BE2C (cell line): ENCODE measurements at regions not wholly inside any gene's neighbourhood (a gene's known extent, or its start where the extent isn't known, plus 50 kb on each side); places are given as distances from the start of the nearest gene placed in this dataset.
A peak's percentile ranks its signal among the peaks of the same experiment; 100 is the strongest.

ENCODE experiments used
- DNase-seq: peaks from one replicate; pipeline ENCODE4 v3.0.0-alpha.2; 2020
- H3K27me3 ChIP-seq: fragments of 250-450 bp; sonication (Bioruptor Pico); 2 replicates; pipeline ENCODE4 v1.5.1; 2020; ENCODE audit warnings: mild to moderate bottlenecking
- H3K36me3 ChIP-seq: fragments of 250-450 bp; sonication (Bioruptor Pico); 2 replicates; pipeline ENCODE4 v1.5.1; 2020; ENCODE audit warnings: mild to moderate bottlenecking
- H3K4me1 ChIP-seq: fragments of 250-450 bp; sonication (Bioruptor Pico); 2 replicates; pipeline ENCODE4 v1.5.1; 2020
- H3K4me3 ChIP-seq: 2 replicates; pipeline ENCODE4 v1.5.1; 2011; ENCODE audit warnings: low read depth, low read length
- H3K9me3 ChIP-seq: fragments of 250-450 bp; sonication (Bioruptor Pico); 2 replicates; pipeline ENCODE4 v1.5.1; 2020
- TF ChIP-seq, protein P1 (sequence below): IDR thresholded peaks from 2 replicates; pipeline ENCODE4 v1.5.1; 2012; ENCODE audit warnings: mild to moderate bottlenecking, low read depth, low read length

- Histone ChIP-seq H3K9me3 (no peaks in the 10 kb centered on the region), H3K4me3 (no peak overlapping the region), H3K27me3 (no peaks in the 10 kb centered on the region), H3K4me1 (no peaks in the 10 kb centered on the region), H3K36me3 (no peaks in the 10 kb centered on the region)
- TF ChIP-seq, protein P1, sequence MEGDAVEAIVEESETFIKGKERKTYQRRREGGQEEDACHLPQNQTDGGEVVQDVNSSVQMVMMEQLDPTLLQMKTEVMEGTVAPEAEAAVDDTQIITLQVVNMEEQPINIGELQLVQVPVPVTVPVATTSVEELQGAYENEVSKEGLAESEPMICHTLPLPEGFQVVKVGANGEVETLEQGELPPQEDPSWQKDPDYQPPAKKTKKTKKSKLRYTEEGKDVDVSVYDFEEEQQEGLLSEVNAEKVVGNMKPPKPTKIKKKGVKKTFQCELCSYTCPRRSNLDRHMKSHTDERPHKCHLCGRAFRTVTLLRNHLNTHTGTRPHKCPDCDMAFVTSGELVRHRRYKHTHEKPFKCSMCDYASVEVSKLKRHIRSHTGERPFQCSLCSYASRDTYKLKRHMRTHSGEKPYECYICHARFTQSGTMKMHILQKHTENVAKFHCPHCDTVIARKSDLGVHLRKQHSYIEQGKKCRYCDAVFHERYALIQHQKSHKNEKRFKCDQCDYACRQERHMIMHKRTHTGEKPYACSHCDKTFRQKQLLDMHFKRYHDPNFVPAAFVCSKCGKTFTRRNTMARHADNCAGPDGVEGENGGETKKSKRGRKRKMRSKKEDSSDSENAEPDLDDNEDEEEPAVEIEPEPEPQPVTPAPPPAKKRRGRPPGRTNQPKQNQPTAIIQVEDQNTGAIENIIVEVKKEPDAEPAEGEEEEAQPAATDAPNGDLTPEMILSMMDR = no peak
- DNase-seq = no peak
Measured at GRCh38 chr5:97714424-97714823, 531.4 kb upstream of the RIOK2 start.

DNA sequence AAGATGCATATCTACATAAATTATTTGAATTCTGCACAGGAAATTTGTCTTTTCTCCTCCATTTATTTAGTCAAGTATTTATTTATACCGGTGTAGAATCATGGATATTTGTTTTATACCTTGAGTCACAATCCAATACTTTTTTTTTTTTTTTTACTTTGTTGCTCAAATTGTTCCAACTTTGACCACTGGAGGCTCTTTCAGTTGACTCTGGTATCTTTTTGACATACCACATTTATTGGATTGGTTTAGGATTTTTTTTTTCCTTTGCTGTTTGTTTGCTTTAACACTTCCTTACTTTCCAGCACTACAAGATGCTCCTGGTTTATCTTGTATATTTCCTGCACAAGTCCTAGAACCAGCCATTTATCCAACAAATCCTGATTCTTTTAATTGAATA is 543.1 kb upstream of the RIOK2 start:
- no peaks in the 10 kb centered on the region for H3K4me1 ChIP-seq
- H3K27me3 ChIP-seq = no peaks in the 10 kb centered on the region
- H3K9me3 ChIP-seq = 0 out of 2 replicates have a peak, but pooled peaks cover 2% of the 10 kb centered on the region
- TF ChIP-seq, protein P1 = peak; percentile 20
- no peak overlapping the region for H3K4me3 ChIP-seq
- H3K36me3 ChIP-seq = no peaks in the 10 kb centered on the region
- DNase-seq = no peak

DNA sequence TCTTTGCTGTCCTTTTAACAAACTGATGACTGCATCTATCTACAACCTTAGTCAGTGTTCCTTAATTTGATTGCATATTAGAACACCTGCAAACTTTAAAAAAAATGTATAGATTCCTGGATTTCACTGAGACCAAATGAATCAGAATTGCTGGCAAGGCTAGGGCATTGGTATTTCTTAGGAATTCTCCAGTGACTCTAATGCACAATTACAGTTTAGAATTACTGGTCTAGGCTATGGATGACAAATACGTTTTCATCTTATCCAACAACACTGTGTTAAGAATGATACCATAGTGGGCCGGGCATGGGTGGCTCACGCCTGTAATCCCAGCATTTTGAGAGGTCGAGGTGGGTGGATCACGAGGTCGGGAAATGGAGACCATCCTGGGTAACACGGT is 545.9 kb upstream of the RIOK2 start:
- no peak for DNase-seq
- Histone ChIP-seq H3K27me3 (no peaks in the 10 kb centered on the region), H3K36me3 (no peaks in the 10 kb centered on the region), H3K4me3 (no peak overlapping the region), H3K9me3 (no peaks in the 10 kb centered on the region), H3K4me1 (no peaks in the 10 kb centered on the region)
- TF ChIP-seq, protein P1 = no peak

DNA sequence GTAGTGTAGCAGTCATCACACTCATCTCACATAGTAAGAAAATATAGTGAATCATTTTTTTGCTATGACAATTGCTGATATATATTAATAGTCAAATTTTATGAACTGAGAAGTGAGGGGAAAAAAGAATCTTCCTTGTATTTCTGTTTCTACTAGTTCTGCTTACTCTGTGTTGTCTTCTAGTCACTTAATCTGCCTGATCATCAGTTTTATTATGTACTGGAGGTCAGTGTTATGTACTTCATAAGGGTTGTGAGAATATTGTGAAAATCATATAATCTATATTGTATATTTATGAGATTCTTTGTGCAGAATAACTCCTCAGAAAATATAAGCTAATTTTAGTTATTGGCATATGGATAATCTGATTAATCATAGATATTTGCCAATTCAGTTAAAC is 546.9 kb upstream of the RIOK2 start:
- no peaks in the 10 kb centered on the region for H3K4me1 ChIP-seq

DNA sequence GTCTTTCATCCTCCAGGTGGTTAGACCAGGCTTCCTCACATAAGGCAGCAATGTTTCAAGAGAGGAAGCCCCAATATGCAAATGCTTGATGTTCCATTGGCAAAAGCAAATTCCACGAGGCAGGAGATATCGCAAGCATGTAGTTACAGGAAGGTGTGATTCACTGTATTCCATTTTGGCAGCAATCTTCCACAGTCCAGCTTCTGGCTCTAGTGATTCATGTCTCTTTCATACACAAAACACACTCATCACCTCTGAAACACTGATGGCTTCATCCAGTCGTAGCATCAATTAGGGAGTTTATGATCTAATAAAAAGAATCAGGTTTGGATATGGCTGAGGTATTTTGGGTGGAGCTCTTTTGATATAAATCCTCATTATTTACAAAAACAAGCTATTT is 552.2 kb upstream of the RIOK2 start:
- no peak for DNase-seq

More for the DNA sequence above, 546.9 kb upstream of the RIOK2 start:
- H3K4me3 ChIP-seq = no peak overlapping the region
- no peaks in the 10 kb centered on the region for H3K9me3 ChIP-seq
- TF ChIP-seq, protein P1 = no peak
- no peaks in the 10 kb centered on the region for H3K27me3 ChIP-seq
- no peaks in the 10 kb centered on the region for H3K36me3 ChIP-seq
- no peak for DNase-seq

GRCh38 chr5:97737608-97738007 is 554.6 kb upstream of the RIOK2 start:
- Histone ChIP-seq H3K9me3 (no peaks in the 10 kb centered on the region), H3K4me3 (no peak overlapping the region), H3K27me3 (no peaks in the 10 kb centered on the region), H3K4me1 (no peaks in the 10 kb centered on the region), H3K36me3 (no peaks in the 10 kb centered on the region)
- DNase-seq = no peak
- TF ChIP-seq, protein P1 = no peak

More for the DNA sequence above, 552.2 kb upstream of the RIOK2 start:
- Histone ChIP-seq H3K36me3 (no peaks in the 10 kb centered on the region), H3K9me3 (no peaks in the 10 kb centered on the region), H3K27me3 (no peaks in the 10 kb centered on the region), H3K4me1 (no peaks in the 10 kb centered on the region), H3K4me3 (no peak overlapping the region)
- TF ChIP-seq, protein P1 = no peak
